OCI-LY3 (cell line): ENCODE measurements at regions not wholly inside any gene's neighbourhood (a gene's known extent, or its start where the extent isn't known, plus 50 kb on each side); places are given as distances from the start of the nearest gene placed in this dataset.

Experiments used
- H2AFZ ChIP-seq: fragments of 200-600, 300-600 bp; shearing (Covaris generic); 2 replicates; pipeline ENCODE4 v1.6.0; 2014; ENCODE audit warnings: antibody characterized with exemption, low read depth, low read length
- H3K27ac ChIP-seq: fragments of 200-600, 300-600 bp; sonication (generic); 2 replicates; pipeline ENCODE4 v1.5.1; 2014; ENCODE audit warnings: mild to moderate bottlenecking, low read length, moderate library complexity, mixed read lengths
- H3K27me3 ChIP-seq: fragments of 200-600, 300-600 bp; sonication (generic); 2 replicates; pipeline ENCODE4 v1.6.1; 2014; ENCODE audit warnings: low read depth, low read length, mixed read lengths
- H3K36me3 ChIP-seq: fragments of 200-600, 300-600 bp; sonication (generic); replicated peaks from 2 replicates; pipeline ENCODE3; 2014; ENCODE audit warnings: low read depth, low read length, mixed read lengths
- H3K4me1 ChIP-seq: fragments of 300-600, 200-600 bp; sonication (generic); 2 replicates; pipeline ENCODE4 v1.6.1; 2014; ENCODE audit warnings: low read length, mixed read lengths
- H3K4me2 ChIP-seq: fragments of 200-600, 300-600 bp; sonication (generic); 2 replicates; pipeline ENCODE4 v1.6.1; 2014; ENCODE audit warnings: low read length, mixed read lengths
- H3K4me3 ChIP-seq: fragments of 300-600, 200-600 bp; sonication (generic); 2 replicates; pipeline ENCODE4 v1.5.1; 2014; ENCODE audit warnings: antibody characterized with exemption, mild to moderate bottlenecking, low read length, moderate library complexity
- H3K79me2 ChIP-seq: fragments of 300-600, 200-600 bp; shearing (Covaris generic); 2 replicates; pipeline ENCODE4 v1.6.1; 2014; ENCODE audit warnings: mild to moderate bottlenecking, low read length, mixed read lengths
- H3K9ac ChIP-seq: fragments of 300-600, 200-600 bp; shearing (Covaris generic); 2 replicates; pipeline ENCODE4 v1.6.0; 2014; ENCODE audit warnings: mild to moderate bottlenecking, low read length, moderate library complexity
- H3K9me3 ChIP-seq: fragments of 200-600, 300-600 bp; shearing (Covaris generic); 2 replicates; pipeline ENCODE4 v1.6.1; 2014; ENCODE audit warnings: low read length, mixed read lengths; ENCODE audit not compliant: insufficient read depth
- H4K20me1 ChIP-seq: fragments of 200-600, 300-600 bp; sonication (generic); 2 replicates; pipeline ENCODE4 v1.6.1; 2016; ENCODE audit warnings: low read length, mixed read lengths; ENCODE audit not compliant: insufficient read depth
- CTCF ChIP-seq: fragments of 200-600, 300-600 bp; sonication (generic); IDR thresholded peaks from 2 replicates; pipeline ENCODE4 v1.5.1; 2014; ENCODE audit warnings: antibody characterized with exemption, low read length, low read depth
- EZH2phosphoT487 ChIP-seq: fragments of 200-600 bp; shearing (Covaris generic); IDR thresholded peaks from 2 replicates; pipeline ENCODE4 v1.6.1; 2018; ENCODE audit warnings: antibody characterized with exemption, mixed run types, low read depth

- peak overlapping the region; percentile 63 for H3K9ac ChIP-seq
- peaks cover 71% of the 10 kb centered on the region for H3K4me1 ChIP-seq
- no peaks in the 10 kb centered on the region for H3K27me3 ChIP-seq
- peaks cover 3% of the 10 kb centered on the region; the same call in 1 of the 2 replicates for H3K9me3 ChIP-seq
- no peaks in the 10 kb centered on the region for H4K20me1 ChIP-seq
- no peaks in the 10 kb centered on the region for H3K79me2 ChIP-seq
- peak overlapping the region; percentile 71 for H2AFZ ChIP-seq
- H3K36me3 ChIP-seq: peaks cover 7% of the 10 kb centered on the region
- peak overlapping the region; percentile 76 for H3K4me2 ChIP-seq
- H3K27ac ChIP-seq: peak overlapping the region; percentile 94
- H3K4me3 ChIP-seq: peak overlapping the region; percentile 41
- TF ChIP-seq CTCF (no peak), EZH2phosphoT487 (no peak)
Measured at GRCh38 chr3:159922193-159922840, 66.3 kb upstream of the IL12A start.

GRCh38 chr3:159922861-159923312 is 65.7 kb upstream of the IL12A start:
- Histone ChIP-seq H4K20me1 (no peaks in the 10 kb centered on the region), H3K9ac (peak overlapping the region; percentile 63), H3K79me2 (no peaks in the 10 kb centered on the region), H3K4me2 (peak overlapping the region; percentile 76), H3K27me3 (no peaks in the 10 kb centered on the region), H3K36me3 (peaks cover 7% of the 10 kb centered on the region), H3K4me3 (peak overlapping the region; percentile 41), H3K27ac (peak overlapping the region; percentile 94), H2AFZ (peak overlapping the region; percentile 71), H3K9me3 (peaks cover 3% of the 10 kb centered on the region; the same call in 1 of the 2 replicates), H3K4me1 (peaks cover 74% of the 10 kb centered on the region)
- TF ChIP-seq CTCF: no peak
- TF ChIP-seq EZH2phosphoT487: no peak

GRCh38 chr3:159923336-159923735 is 65.3 kb upstream of the IL12A start:
- Histone ChIP-seq H3K9me3 (peaks cover 3% of the 10 kb centered on the region; the same call in 1 of the 2 replicates), H3K4me1 (peaks cover 77% of the 10 kb centered on the region), H3K9ac (peak overlapping the region; percentile 49), H4K20me1 (no peaks in the 10 kb centered on the region), H3K4me3 (peak overlapping the region; percentile 26), H3K4me2 (peak overlapping the region; percentile 76), H2AFZ (no peak overlapping the region), H3K36me3 (peaks cover 7% of the 10 kb centered on the region), H3K79me2 (no peaks in the 10 kb centered on the region), H3K27me3 (no peaks in the 10 kb centered on the region), H3K27ac (peak overlapping the region; percentile 94)
- TF ChIP-seq EZH2phosphoT487 (no peak), CTCF (no peak)

GRCh38 chr3:159923956-159924355 is 64.7 kb upstream of the IL12A start:
- no peaks in the 10 kb centered on the region for H3K79me2 ChIP-seq
- H3K9me3 ChIP-seq: peaks cover 2% of the 10 kb centered on the region; the same call in 1 of the 2 replicates
- peaks cover 77% of the 10 kb centered on the region for H3K4me1 ChIP-seq
- H3K4me3 ChIP-seq: no peak overlapping the region
- H2AFZ ChIP-seq: no peak overlapping the region
- no peaks in the 10 kb centered on the region for H4K20me1 ChIP-seq
- peak overlapping the region; percentile 76; the same call in 1 of the 2 replicates for H3K4me2 ChIP-seq
- peaks cover 7% of the 10 kb centered on the region for H3K36me3 ChIP-seq
- H3K27me3 ChIP-seq: no peaks in the 10 kb centered on the region
- TF ChIP-seq CTCF (no peak), EZH2phosphoT487 (no peak)
- peak overlapping the region; percentile 49; the same call in 1 of the 2 replicates for H3K9ac ChIP-seq
- H3K27ac ChIP-seq: peak overlapping the region; percentile 94
